ENCODE measurements at regions not wholly inside any gene's neighbourhood (a gene's known extent, or its start where the extent isn't known, plus 50 kb on each side); places are given as distances from the start of the nearest gene placed in this dataset.

GRCh38 chr21:14869984-14870852, 194.6 kb downstream of the NRIP1 start:
- DNase-seq: peak; percentile 35

- DNase-seq: no peak
Measured at GRCh38 chr21:14866859-14867765, 197.7 kb downstream of the NRIP1 start.

- DNase-seq: peak; percentile 84 to 89
Measured at GRCh38 chr21:14864211-14865021, 200.4 kb downstream of the NRIP1 start.

- peak; percentile 67 to 74 for DNase-seq
Measured at GRCh38 chr21:14863745-14864210, 201.0 kb downstream of the NRIP1 start.

- peak in 1 of 2 donors; percentile 28 for DNase-seq
Measured at GRCh38 chr21:14862794-14863720, 201.7 kb downstream of the NRIP1 start.

GRCh38 chr21:14858311-14858710, 206.5 kb downstream of the NRIP1 start:
- DNase-seq: peak in 1 of 2 donors; percentile 35

GRCh38 chr21:14857529-14857928, 207.3 kb downstream of the NRIP1 start:
- peak; percentile 64 to 70 for DNase-seq

- DNase-seq: no peak
Measured at GRCh38 chr21:14850394-14850793, 214.4 kb downstream of the NRIP1 start.

- peak; percentile 63 to 74 for DNase-seq
Measured at GRCh38 chr21:14846621-14847020, 218.2 kb downstream of the NRIP1 start.

- no peak for DNase-seq
Measured at GRCh38 chr21:14844001-14844400, 220.8 kb downstream of the NRIP1 start.

- DNase-seq: no peak
Measured at GRCh38 chr21:14842601-14843000, 222.2 kb downstream of the NRIP1 start.

- DNase-seq: no peak
Measured at GRCh38 chr21:14841511-14842472, 223.0 kb downstream of the NRIP1 start.

- DNase-seq: no peak
Measured at GRCh38 chr21:14838400-14838799, 226.4 kb downstream of the NRIP1 start.

- no peak for DNase-seq
Measured at GRCh38 chr21:14836950-14837349, 227.8 kb downstream of the NRIP1 start.

- peak; percentile 39 to 71 for DNase-seq
Measured at GRCh38 chr21:14833666-14834351, 231.0 kb downstream of the NRIP1 start.

- DNase-seq: peak; percentile 19 to 57
Measured at GRCh38 chr21:14833241-14833640, 231.6 kb downstream of the NRIP1 start.

GRCh38 chr21:14830307-14830706, 234.5 kb downstream of the NRIP1 start:
- no peak for DNase-seq

GRCh38 chr21:14829685-14830084, 235.1 kb downstream of the NRIP1 start:
- DNase-seq: no peak

GRCh38 chr21:14827468-14827867, 237.3 kb downstream of the NRIP1 start:
- no peak for DNase-seq

GRCh38 chr21:14826630-14827029, 238.2 kb downstream of the NRIP1 start:
- no peak for DNase-seq

All from inflammatory macrophage treated with lipopolysaccharide for 1 hour (primary cell).